ENCODE measurements at regions not wholly inside any gene's neighbourhood (a gene's known extent, or its start where the extent isn't known, plus 50 kb on each side); places are given as distances from the start of the nearest gene placed in this dataset.
"Not testable (repeated sequence)": the region's sequence is repeated elsewhere in the genome, so short reads cannot be mapped to it uniquely, and the experiment has no call there.

- WGBS, 4 donors: 71 to 77% (median 74%) methylated on average over 10 to 22 of the region's 22 CpGs
- Histone ChIP-seq H3K9me3 (replicated peaks in 1 of 3) (no peaks in the 10 kb centered on the region), H3K4me3 (no peak overlapping the region), H3K27ac (no peak overlapping the region), H3K4me1 (replicated peaks in 1 of 2) (no peaks in the 10 kb centered on the region), H3K27me3 (no peaks in the 10 kb centered on the region), H3K36me3 (replicated peaks in 1 of 2) (no peaks in the 10 kb centered on the region)
- DNase-seq: no peak
- intact Hi-C loops (cut with DNase I): no loop called here
- TF ChIP-seq CTCF (IDR thresholded peaks at IDR 0.05) (no peak), POLR2A (IDR thresholded peaks at IDR 0.05) (no peak)
Measured at GRCh38 chr14:104477666-104478380, 101.7 kb upstream of the C14orf180 start.

- no peak for TF ChIP-seq CTCF (IDR thresholded peaks at IDR 0.05)
- no peak for TF ChIP-seq POLR2A (IDR thresholded peaks at IDR 0.05)
- H3K4me3 ChIP-seq: no peak overlapping the region
- H3K9me3 ChIP-seq (replicated peaks in 1 of 3): no peaks in the 10 kb centered on the region
- no peaks in the 10 kb centered on the region for H3K4me1 ChIP-seq (replicated peaks in 1 of 2)
- no peak overlapping the region for H3K27ac ChIP-seq
- intact Hi-C loops (cut with DNase I): no loop called here
- H3K27me3 ChIP-seq: no peaks in the 10 kb centered on the region
- DNase-seq: no peak
- no peaks in the 10 kb centered on the region for H3K36me3 ChIP-seq (replicated peaks in 1 of 2)
- 34 to 72% (median 62%) methylated on average over 4 to 7 of the region's 7 CpGs for WGBS, 4 donors
Measured at GRCh38 chr14:104478656-104479055, 100.9 kb upstream of the C14orf180 start.

GRCh38 chr14:104479901-104480300 is 99.7 kb upstream of the C14orf180 start:
- Histone ChIP-seq H3K4me3 (no peak overlapping the region), H3K36me3 (replicated peaks in 1 of 2) (no peaks in the 10 kb centered on the region), H3K4me1 (replicated peaks in 1 of 2) (no peaks in the 10 kb centered on the region), H3K27ac (no peak overlapping the region), H3K27me3 (no peaks in the 10 kb centered on the region), H3K9me3 (replicated peaks in 1 of 3) (no peaks in the 10 kb centered on the region)
- no peak for DNase-seq
- intact Hi-C loops (cut with DNase I): no loop called here
- 77 to 85% (median 83%) methylated on average over 10 of the region's 10 CpGs for WGBS, 4 donors
- TF ChIP-seq CTCF (IDR thresholded peaks at IDR 0.05): no peak
- TF ChIP-seq POLR2A (IDR thresholded peaks at IDR 0.05): no peak

GRCh38 chr14:104481323-104481722 is 98.2 kb upstream of the C14orf180 start:
- Histone ChIP-seq H3K4me3 (no peak overlapping the region), H3K27ac (no peak overlapping the region), H3K36me3 (replicated peaks in 1 of 2) (no peaks in the 10 kb centered on the region), H3K27me3 (no peaks in the 10 kb centered on the region), H3K4me1 (replicated peaks in 1 of 2) (no peaks in the 10 kb centered on the region), H3K9me3 (replicated peaks in 1 of 3) (no peaks in the 10 kb centered on the region)
- DNase-seq: no peak
- WGBS, 4 donors: 83 to 94% (median 89%) methylated on average over 6 to 10 of the region's 10 CpGs
- no peak for TF ChIP-seq POLR2A (IDR thresholded peaks at IDR 0.05)
- no peak for TF ChIP-seq CTCF (IDR thresholded peaks at IDR 0.05)
- intact Hi-C loops (cut with DNase I): no loop called here

GRCh38 chr14:104482017-104482416 is 97.5 kb upstream of the C14orf180 start:
- H3K9me3 ChIP-seq (replicated peaks in 1 of 3); H3K27me3 ChIP-seq; H3K4me3 ChIP-seq; intact Hi-C loops (cut with DNase I); DNase-seq; H3K36me3 ChIP-seq (replicated peaks in 1 of 2); H3K4me1 ChIP-seq (replicated peaks in 1 of 2); H3K27ac ChIP-seq: not testable (repeated sequence)
- WGBS, 4 donors: 62 to 88% (median 70%) methylated on average over 7 to 9 of the region's 9 CpGs

Measured in adrenal gland (tissue), 9 donors.